PC-9 (cell line): ENCODE measurements at regions not wholly inside any gene's neighbourhood (a gene's known extent, or its start where the extent isn't known, plus 50 kb on each side); places are given as distances from the start of the nearest gene placed in this dataset.

ENCODE experiments used
- BruUV-seq: library from RNA; stranded (reverse); fragments of 400-500 nt; replicated peaks from 2 replicates; lab custom pipeline; 2021; lab: Mats Ljungman, UMichigan
- CTCF ChIA-PET: fragments of 300-600 bp; sonication (Branson Sonifier 250); formaldehyde crosslinking; loops from one replicate; lab custom pipeline; 2022; ENCODE audit warnings: antibody characterized with exemption; lab: Charles Lee
- POLR2A ChIA-PET: fragments of 300-600 bp; sonication (Branson Sonifier 250); formaldehyde crosslinking; loops from one replicate; lab custom pipeline; 2022; ENCODE audit warnings: antibody characterized with exemption; ENCODE audit not compliant: unreplicated experiment; lab: Charles Lee
- DNase-seq, 2 experiments: peaks; one replicate each; pipeline versions ENCODE4 v3.0.0 to v3.0.0-alpha.2; 2015 to 2022; ENCODE audit warnings: mixed read lengths in 1 of 2
- H2AFZ ChIP-seq: fragments of 200-600 bp; sonication (generic); 2 replicates; pipeline ENCODE4 v1.8.1; 2017; ENCODE audit warnings: antibody characterized with exemption
- H3F3A ChIP-seq: fragments of 200-600 bp; sonication (generic); 2 replicates; pipeline ENCODE4 v1.8.1; 2017; ENCODE audit warnings: antibody characterized with exemption, mild to moderate bottlenecking, low read depth; ENCODE audit not compliant: insufficient read depth
- H3K27ac ChIP-seq: fragments of 200-600 bp; sonication (generic); 2 replicates; pipeline ENCODE4 v1.6.1; 2016; ENCODE audit warnings: mixed run types
- H3K27me3 ChIP-seq: fragments of 200-600 bp; sonication (generic); 2 replicates; pipeline ENCODE4 v1.6.1; 2016; ENCODE audit warnings: low read depth, mixed run types; ENCODE audit not compliant: insufficient read depth
- H3K36me3 ChIP-seq: fragments of 200-600 bp; sonication (generic); 2 replicates; pipeline ENCODE4 v1.6.1; 2016; ENCODE audit warnings: low read depth, mixed run types
- H3K4me1 ChIP-seq: fragments of 200-600 bp; sonication (generic); replicated peaks from 2 replicates; pipeline ENCODE4 v1.6.1; 2016; ENCODE audit warnings: mixed run types; ENCODE audit not compliant: insufficient read depth
- H3K4me2 ChIP-seq: fragments of 200-600 bp; sonication (generic); 2 replicates; pipeline ENCODE4 v1.6.1; 2017; ENCODE audit warnings: mixed run types
- H3K4me3 ChIP-seq: fragments of 200-600 bp; sonication (generic); 2 replicates; pipeline ENCODE4 v1.6.1; 2016; ENCODE audit warnings: mixed run types
- H3K79me2 ChIP-seq: fragments of 200-600 bp; sonication (generic); 2 replicates; pipeline ENCODE4 v1.6.1; 2017; ENCODE audit warnings: low read depth, mixed run types
- H3K9me2 ChIP-seq: fragments of 200-600 bp; sonication (generic); 2 replicates; pipeline ENCODE4 v1.8.1; 2017; ENCODE audit warnings: mild to moderate bottlenecking; ENCODE audit not compliant: insufficient read depth
- H3K9me3 ChIP-seq: fragments of 200-600 bp; sonication (generic); 2 replicates; pipeline ENCODE4 v1.8.1; 2016; ENCODE audit warnings: low read depth; ENCODE audit not compliant: insufficient read depth
- H4K20me1 ChIP-seq: fragments of 200-600 bp; sonication (generic); 2 replicates; pipeline ENCODE4 v1.8.1; 2017; ENCODE audit not compliant: insufficient read depth
- EZH2 ChIP-seq: fragments of 200-600 bp; sonication (generic); IDR thresholded peaks from 2 replicates; pipeline ENCODE4 v1.8.0; 2017; ENCODE audit warnings: antibody characterized with exemption, low read depth
- intact Hi-C: fragments of 100-400 bp; cut with micrococcal nuclease; formaldehyde crosslinking; loops from one replicate; pipeline ENCODE4 v1.10.0; 2022; ENCODE audit not compliant: unreplicated experiment
- TF ChIP-seq, protein P1 (sequence below): fragments of 200-600 bp; sonication (generic); conservative IDR thresholded peaks from 2 replicates; pipeline ENCODE4 v1.6.1; 2017; ENCODE audit warnings: mixed run types, antibody characterized with exemption, mild to moderate bottlenecking, moderate library complexity

DNA sequence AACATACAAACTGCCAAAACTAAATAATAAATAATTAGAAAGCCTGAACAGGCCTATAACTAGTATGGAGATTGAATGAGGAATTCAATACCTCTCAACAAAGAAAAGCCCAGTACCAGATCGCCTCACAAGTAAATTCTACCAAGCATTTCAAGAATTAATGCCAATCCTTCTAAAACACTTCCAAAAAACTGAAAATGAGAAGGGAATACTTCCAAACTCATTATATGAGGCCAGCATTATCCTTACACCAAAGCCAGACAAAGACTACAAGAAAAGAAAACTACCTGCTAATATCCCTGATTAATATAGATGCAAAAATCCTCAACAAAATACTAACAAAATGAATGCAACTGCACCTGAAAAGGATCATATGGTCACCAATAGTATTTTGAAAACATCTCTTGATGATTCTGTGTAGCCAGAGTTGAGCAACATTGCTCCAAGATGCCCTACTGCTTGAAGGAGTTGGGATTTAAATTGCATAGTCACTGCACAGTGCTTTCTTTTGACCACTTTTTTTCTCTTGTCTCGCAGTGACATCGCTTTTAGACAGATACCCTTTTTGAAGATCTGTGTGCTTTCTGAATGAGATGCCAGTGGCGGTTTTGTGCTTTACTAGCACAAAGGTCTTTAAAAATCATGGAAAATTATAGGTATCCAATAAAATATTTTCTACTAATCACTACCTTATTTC is 487.2 kb upstream of the RASGRP1 start:
- Histone ChIP-seq H3K4me3 (no peak overlapping the region), H3K4me2 (no peak overlapping the region), H3K36me3 (no peaks in the 10 kb centered on the region), H4K20me1 (no peaks in the 10 kb centered on the region), H3K4me1 (no peaks in the 10 kb centered on the region), H3K27me3 (no peaks in the 10 kb centered on the region), H3K9me2 (no peaks in the 10 kb centered on the region), H3K27ac (no peak overlapping the region), H3K79me2 (no peaks in the 10 kb centered on the region), H2AFZ (no peak overlapping the region), H3F3A (no peaks in the 10 kb centered on the region), H3K9me3 (no peaks in the 10 kb centered on the region)
- DNase-seq = no peak
- intact Hi-C loops = no loop called here
- BruUV-seq = no TSS peak
- CTCF ChIA-PET = no interaction called here
- TF ChIP-seq, protein P1, sequence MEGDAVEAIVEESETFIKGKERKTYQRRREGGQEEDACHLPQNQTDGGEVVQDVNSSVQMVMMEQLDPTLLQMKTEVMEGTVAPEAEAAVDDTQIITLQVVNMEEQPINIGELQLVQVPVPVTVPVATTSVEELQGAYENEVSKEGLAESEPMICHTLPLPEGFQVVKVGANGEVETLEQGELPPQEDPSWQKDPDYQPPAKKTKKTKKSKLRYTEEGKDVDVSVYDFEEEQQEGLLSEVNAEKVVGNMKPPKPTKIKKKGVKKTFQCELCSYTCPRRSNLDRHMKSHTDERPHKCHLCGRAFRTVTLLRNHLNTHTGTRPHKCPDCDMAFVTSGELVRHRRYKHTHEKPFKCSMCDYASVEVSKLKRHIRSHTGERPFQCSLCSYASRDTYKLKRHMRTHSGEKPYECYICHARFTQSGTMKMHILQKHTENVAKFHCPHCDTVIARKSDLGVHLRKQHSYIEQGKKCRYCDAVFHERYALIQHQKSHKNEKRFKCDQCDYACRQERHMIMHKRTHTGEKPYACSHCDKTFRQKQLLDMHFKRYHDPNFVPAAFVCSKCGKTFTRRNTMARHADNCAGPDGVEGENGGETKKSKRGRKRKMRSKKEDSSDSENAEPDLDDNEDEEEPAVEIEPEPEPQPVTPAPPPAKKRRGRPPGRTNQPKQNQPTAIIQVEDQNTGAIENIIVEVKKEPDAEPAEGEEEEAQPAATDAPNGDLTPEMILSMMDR = no peak
- no peak for TF ChIP-seq EZH2
- POLR2A ChIA-PET = no interaction called here

DNA sequence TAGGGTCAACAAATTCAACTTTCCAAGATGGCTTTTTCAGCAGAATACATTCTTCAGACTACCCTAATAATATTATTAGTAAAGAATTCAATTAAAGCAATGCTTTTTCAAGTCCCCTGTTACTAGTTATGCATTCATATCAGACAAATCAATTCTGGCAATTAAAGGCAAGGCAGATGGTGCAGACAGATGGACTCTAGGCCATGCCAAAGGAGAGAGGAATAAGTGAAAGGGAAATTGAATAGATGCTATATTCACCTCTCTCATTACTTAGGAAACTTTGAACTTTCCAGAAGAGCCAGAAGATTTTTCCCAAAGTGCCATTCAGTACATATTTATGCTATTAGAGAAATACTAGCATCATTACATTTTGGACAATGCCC is 487.7 kb upstream of the RASGRP1 start:
- Histone ChIP-seq H3K79me2 (no peaks in the 10 kb centered on the region), H2AFZ (no peak overlapping the region), H3K4me2 (no peak overlapping the region), H3K27ac (no peak overlapping the region), H3K9me2 (no peaks in the 10 kb centered on the region), H3K4me1 (no peaks in the 10 kb centered on the region), H3K36me3 (no peaks in the 10 kb centered on the region), H3F3A (no peaks in the 10 kb centered on the region), H4K20me1 (no peaks in the 10 kb centered on the region), H3K9me3 (no peaks in the 10 kb centered on the region), H3K4me3 (no peak overlapping the region), H3K27me3 (no peaks in the 10 kb centered on the region)
- ChIA-PET POLR2A (no interaction called here), CTCF (no interaction called here)
- no peak for TF ChIP-seq EZH2
- TF ChIP-seq, protein P1 = no peak
- DNase-seq = no peak
- intact Hi-C loops = no loop called here
- BruUV-seq = no TSS peak

DNA sequence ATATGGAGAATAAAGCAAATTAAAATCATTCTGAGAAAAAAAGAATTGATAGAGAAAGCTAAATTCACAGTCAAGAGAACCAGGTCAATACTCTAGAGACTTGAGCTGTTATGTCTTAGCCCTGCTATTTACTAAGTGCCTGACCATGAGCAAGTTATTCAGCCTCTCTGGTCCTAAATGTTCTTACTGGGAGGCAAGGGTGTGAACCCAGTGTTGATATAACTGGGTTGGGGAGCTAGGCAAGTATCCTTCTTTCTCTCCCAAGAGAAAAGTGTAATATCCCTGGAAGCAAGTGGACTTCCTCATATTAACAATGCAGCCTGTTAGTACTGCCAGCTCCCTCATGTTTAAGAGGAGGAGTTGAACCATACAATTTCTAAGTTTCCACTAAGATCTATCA is 488.9 kb upstream of the RASGRP1 start:
- CTCF ChIA-PET = no interaction called here

More for the DNA sequence above, 488.9 kb upstream of the RASGRP1 start:
- Histone ChIP-seq H3F3A (no peaks in the 10 kb centered on the region), H3K36me3 (no peaks in the 10 kb centered on the region), H3K27me3 (no peaks in the 10 kb centered on the region), H3K4me1 (no peaks in the 10 kb centered on the region), H3K9me3 (no peaks in the 10 kb centered on the region), H3K4me2 (no peak overlapping the region), H4K20me1 (no peaks in the 10 kb centered on the region), H3K79me2 (no peaks in the 10 kb centered on the region), H3K27ac (no peak overlapping the region), H3K4me3 (no peak overlapping the region), H3K9me2 (no peaks in the 10 kb centered on the region), H2AFZ (no peak overlapping the region)
- intact Hi-C loops = no loop called here
- no peak for DNase-seq
- TF ChIP-seq, protein P1 = no peak
- TF ChIP-seq EZH2 = no peak
- BruUV-seq = no TSS peak
- POLR2A ChIA-PET = no interaction called here
